COLO829 (cell line): ENCODE measurements at regions not wholly inside any gene's neighbourhood (a gene's known extent, or its start where the extent isn't known, plus 50 kb on each side); places are given as distances from the start of the nearest gene placed in this dataset.

ENCODE experiments used
- DNase-seq: peaks from one replicate; pipeline ENCODE4 v3.0.0; 2012; ENCODE audit warnings: low spot score

DNA sequence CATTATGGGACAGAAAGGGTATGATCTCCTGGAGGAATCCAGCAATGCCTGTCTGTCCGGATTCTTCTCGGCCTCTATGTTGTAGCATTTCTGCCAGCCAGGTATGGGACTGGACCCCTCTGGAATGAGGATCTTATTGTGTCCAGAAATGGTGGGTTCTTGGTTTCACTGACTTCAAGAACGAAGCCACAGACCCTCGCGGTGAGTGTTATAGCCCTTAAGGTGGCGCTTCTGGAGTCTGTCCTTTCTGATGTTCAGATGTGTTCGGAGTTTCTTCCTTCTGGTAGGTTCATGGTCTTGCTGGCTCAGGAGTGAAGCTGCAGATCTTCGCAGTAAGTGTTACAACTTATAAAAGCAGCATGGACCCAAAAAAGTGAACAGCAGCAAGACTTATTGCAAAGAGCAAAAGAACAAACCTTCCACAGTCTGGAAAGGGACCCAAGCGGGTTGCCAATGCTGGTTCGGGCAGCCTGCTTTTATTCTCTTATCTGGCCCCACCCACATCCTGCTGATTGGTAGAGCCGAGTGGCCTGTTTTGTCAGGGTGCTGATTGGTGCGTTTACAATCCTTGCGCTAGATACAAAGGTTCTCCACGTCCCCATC is 62.3 kb upstream of the IER3 start:
- no peak for DNase-seq

DNA sequence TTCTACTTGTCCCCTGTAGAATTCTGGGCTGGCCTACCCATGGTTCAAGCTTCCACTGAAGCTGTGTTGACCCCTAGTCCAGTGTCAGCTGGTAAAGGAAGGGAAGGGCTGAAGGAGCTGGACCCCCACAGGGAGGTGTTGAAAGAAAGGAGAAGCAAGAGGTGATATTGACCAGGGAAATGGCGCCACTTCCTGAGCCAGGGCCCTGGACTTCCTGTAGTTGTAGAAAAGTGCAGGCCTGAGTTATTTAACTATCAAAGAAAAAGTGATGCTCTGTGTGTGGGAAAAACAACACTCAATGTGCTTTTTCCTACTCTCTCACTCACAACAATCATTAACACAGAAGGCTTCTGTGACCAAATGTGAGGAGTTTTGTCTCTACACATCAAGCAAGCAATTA is 60.0 kb upstream of the IER3 start:
- DNase-seq, result no peak

DNA sequence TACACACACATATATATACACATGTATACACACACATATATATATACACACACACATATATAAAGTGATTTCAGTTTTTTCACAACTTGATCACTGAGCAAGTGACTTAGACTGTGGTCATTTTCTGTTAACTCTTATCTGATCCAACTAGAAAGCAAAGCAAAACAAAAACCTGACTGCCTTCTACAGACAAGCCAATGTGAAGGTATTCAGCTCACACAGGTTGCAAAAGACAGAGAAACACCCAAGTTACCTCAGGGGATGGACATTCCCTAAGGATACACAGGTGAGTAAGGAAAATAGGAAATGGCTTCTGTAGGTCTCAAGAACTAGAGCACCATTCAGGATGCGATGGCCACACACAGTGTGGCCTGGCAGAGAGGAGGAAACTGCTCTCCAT is 58.4 kb upstream of the IER3 start:
- no peak for DNase-seq

DNA sequence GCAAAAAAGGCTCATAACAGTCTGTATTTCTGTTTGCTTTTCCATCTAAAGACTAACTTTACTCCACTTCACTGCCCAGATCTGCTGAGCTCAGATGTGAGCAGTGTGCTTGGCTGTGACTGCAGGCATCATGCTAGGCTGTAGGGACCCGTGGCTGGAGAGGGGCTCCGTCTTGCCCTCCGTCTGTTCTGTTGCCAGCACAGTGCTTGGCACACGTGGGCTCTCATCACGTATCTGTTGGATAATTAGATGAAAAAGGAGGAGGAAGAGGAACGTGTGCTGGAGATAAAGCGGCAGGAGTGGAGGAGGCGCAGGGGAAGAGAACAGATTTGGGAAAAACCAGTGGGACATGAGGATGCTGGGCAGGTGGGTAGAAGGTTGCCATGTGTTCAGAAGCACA is 57.6 kb upstream of the IER3 start:
- no peak for DNase-seq

DNA sequence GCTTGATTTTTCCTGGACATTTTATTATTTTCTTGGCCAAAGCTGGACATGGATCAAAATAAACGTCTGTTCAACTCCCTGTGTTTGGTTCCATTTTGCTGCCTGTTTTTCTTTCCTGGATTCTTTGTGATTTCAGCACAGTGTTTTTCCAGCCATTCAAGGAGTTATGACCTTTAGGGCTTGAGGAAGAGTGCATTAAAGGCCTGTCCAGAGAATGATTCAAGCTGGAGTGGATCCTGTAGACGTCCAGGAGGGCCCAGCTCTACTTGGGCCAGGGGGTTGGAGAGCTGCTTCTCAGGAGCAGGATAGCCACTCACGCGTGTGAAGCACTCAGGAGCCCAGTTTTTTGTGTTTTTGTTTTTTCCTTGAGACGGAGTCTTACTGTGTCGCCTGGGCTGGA is 56.5 kb upstream of the IER3 start:
- no peak for DNase-seq

DNA sequence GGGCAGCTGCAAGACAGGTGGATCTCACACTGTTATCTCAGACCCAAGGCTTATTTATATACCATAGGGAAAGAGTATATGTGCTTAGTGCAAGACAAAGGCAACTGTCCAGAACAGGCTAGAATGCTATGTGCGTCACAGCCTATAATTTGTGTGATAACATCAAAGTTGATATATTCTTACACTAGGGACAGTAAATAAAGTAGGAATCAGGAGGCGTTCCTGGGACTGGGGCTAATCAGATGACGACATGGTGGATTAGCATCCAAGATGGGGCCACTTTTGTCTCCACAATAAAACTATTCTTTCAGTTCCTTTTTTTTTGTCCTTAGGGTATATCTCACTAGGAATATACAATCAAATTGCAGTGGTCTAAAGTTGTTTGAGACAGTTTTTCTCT is 54.9 kb upstream of the IER3 start:
- DNase-seq, result peak; percentile 30

DNA sequence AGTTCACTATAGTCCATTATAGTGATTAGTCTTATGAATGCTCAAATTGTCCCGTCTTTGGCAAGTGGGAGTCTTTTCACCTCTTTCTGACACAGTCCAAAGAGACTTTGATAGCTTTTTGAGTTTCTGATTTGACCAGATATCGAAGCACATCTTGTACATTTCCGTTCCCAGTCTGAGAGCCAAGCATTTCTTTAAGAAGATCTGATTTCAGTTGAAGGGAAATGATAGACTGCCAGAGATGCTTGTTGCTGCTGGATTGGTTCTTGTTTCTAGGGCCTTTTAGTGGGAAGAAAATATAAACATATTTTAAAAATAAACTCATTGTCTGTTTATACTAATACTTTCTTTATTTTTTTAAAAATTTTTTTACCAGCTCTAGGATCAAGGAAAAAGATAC is 54.1 kb upstream of the IER3 start:
- DNase-seq, result peak; percentile 35

DNA sequence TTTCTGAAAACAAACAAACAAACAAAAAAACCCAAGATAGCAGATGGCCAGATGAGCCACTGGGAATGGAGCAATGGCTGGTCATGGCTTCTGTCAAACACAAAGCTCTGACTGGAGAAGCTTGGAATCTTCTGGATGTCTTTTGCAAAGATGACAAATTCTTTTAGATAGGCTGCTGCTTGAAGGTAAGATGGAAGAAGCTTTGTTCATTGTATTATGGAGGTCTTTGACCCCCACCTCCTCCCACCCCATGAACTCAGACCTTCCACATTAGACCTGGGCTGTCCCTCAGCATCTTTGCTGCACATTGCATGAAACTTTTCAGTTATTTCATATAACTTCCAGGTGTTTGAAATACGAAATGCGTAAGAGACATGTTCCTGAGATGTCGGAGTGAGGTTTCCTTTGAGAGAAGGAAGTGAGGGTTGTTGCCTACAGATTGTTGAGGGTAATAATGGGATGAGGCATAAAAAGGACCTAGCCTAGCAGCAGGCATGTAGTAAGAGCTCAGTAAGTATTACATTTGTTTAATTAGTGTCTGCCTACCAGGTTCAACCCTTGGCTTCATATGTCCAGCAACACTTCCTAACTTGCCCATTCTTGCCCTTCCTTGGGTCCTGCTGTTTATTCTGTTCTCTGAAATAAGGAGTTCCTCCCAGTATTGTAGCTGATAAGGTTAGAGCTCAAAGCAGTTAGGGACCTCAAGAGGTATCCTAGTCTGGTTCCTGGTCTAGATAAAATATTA is 51.4 kb upstream of the IER3 start:
- DNase-seq, result no peak
